ENCODE measurements at regions not wholly inside any gene's neighbourhood (a gene's known extent, or its start where the extent isn't known, plus 50 kb on each side); places are given as distances from the start of the nearest gene placed in this dataset.

GRCh38 chr12:60399064-60399463 is 803.2 kb downstream of the SLC16A7 start:
- DNase-seq (ENCODE audit: low spot score), result no peak
- 90% methylated on average over 5 of the region's 5 CpGs for WGBS

GRCh38 chr12:60402996-60403395 is 807.2 kb downstream of the SLC16A7 start:
- no peak for DNase-seq (ENCODE audit: low spot score)
- no peak for TF ChIP-seq FOXA2 (IDR thresholded peaks at IDR 0.05)
- WGBS, result 72% methylated on average over 3 of the region's 3 CpGs
- H3K4me1 ChIP-seq (ENCODE audit: control insufficient read depth in 4 of 4, insufficient read depth in 4 of 4, low read length in 3 of 4), result no peaks in the 10 kb centered on the region
- no peak overlapping the region for H3K4me3 ChIP-seq (ENCODE audit: low read depth in 1 of 3, low read length in 3 of 3)
- H3K9me3 ChIP-seq (ENCODE audit: control insufficient read depth in 4 of 4, low read length in 3 of 4), result no peaks in the 10 kb centered on the region
- H3K9ac ChIP-seq (ENCODE audit: low read depth in 1 of 2, low read length in 2 of 2), result no peak overlapping the region
- H3K36me3 ChIP-seq (ENCODE audit: control insufficient read depth in 4 of 4, insufficient read depth in 3 of 4, low read depth in 1 of 4, low read length in 3 of 4), result no peaks in the 10 kb centered on the region
- H3K27me3 ChIP-seq (ENCODE audit: control insufficient read depth in 4 of 4, insufficient read depth in 4 of 4, low read length in 3 of 4), result no peaks in the 10 kb centered on the region
- H3K27ac ChIP-seq (ENCODE audit: low read depth in 1 of 2, low read length in 2 of 2), result no peak overlapping the region

More at GRCh38 chr12:60399064-60399463, 803.2 kb downstream of the SLC16A7 start:
- Histone ChIP-seq H3K4me1 (ENCODE audit: control insufficient read depth in 4 of 4, insufficient read depth in 4 of 4, low read length in 3 of 4) (no peaks in the 10 kb centered on the region), H3K27ac (ENCODE audit: low read depth in 1 of 2, low read length in 2 of 2) (no peak overlapping the region), H3K9me3 (ENCODE audit: control insufficient read depth in 4 of 4, low read length in 3 of 4) (no peaks in the 10 kb centered on the region), H3K27me3 (ENCODE audit: control insufficient read depth in 4 of 4, insufficient read depth in 4 of 4, low read length in 3 of 4) (no peaks in the 10 kb centered on the region), H3K9ac (ENCODE audit: low read depth in 1 of 2, low read length in 2 of 2) (no peak overlapping the region), H3K36me3 (ENCODE audit: control insufficient read depth in 4 of 4, insufficient read depth in 3 of 4, low read depth in 1 of 4, low read length in 3 of 4) (no peaks in the 10 kb centered on the region), H3K4me3 (ENCODE audit: low read depth in 1 of 3, low read length in 3 of 3) (no peak overlapping the region)
- TF ChIP-seq YY1 (IDR thresholded peaks at IDR 0.05), result no peak
- no peak for TF ChIP-seq TAF1 (conservative IDR thresholded peaks at IDR 0.05)
- TF ChIP-seq REST (IDR thresholded peaks at IDR 0.05), result no peak
- TF ChIP-seq SP1 (IDR thresholded peaks at IDR 0.05), result no peak
- TF ChIP-seq FOXA1 (IDR thresholded peaks at IDR 0.05), result no peak
- TF ChIP-seq ATF3 (IDR thresholded peaks at IDR 0.05), result no peak
- TF ChIP-seq FOXA2 (IDR thresholded peaks at IDR 0.05), result no peak
- no peak for TF ChIP-seq HNF4A (conservative IDR thresholded peaks at IDR 0.05)
- TF ChIP-seq NR2F2 (IDR thresholded peaks at IDR 0.05), result no peak
- no peak for TF ChIP-seq EGR1 (IDR thresholded peaks at IDR 0.05; ENCODE audit: low read depth in 2 of 2)
- no peak for TF ChIP-seq RAD21 (IDR thresholded peaks at IDR 0.05)
- no peak for TF ChIP-seq HNF4G (IDR thresholded peaks at IDR 0.05)
- TF ChIP-seq, protein P1, sequence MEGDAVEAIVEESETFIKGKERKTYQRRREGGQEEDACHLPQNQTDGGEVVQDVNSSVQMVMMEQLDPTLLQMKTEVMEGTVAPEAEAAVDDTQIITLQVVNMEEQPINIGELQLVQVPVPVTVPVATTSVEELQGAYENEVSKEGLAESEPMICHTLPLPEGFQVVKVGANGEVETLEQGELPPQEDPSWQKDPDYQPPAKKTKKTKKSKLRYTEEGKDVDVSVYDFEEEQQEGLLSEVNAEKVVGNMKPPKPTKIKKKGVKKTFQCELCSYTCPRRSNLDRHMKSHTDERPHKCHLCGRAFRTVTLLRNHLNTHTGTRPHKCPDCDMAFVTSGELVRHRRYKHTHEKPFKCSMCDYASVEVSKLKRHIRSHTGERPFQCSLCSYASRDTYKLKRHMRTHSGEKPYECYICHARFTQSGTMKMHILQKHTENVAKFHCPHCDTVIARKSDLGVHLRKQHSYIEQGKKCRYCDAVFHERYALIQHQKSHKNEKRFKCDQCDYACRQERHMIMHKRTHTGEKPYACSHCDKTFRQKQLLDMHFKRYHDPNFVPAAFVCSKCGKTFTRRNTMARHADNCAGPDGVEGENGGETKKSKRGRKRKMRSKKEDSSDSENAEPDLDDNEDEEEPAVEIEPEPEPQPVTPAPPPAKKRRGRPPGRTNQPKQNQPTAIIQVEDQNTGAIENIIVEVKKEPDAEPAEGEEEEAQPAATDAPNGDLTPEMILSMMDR (IDR thresholded peaks at IDR 0.05; ENCODE audit: low read depth, low read length, missing input control), result no peak

DNA sequence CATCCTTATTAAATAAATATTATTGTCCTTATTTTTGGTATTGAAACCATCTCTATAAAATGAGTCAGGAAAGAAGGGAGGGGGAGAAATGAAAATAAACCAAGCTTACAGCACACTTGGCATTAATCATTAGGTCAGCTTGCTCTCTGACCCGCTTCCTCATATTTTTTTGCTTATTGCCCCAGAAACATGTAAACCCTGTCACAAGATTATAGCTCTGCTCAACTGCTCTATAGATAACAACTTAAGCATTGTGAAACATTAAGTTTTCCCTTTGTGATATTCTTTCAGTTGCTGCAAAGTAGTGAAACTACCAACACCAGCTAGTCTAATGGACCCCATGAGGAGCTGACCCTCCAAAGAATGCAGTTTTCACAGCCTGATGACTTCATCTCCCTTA is 819.5 kb downstream of the SLC16A7 start:
- Histone ChIP-seq H3K9me3 (ENCODE audit: control insufficient read depth in 4 of 4, low read length in 3 of 4) (peaks cover 0 to 9% (median 1%) of the 10 kb centered on the region in 4 donors), H3K36me3 (ENCODE audit: control insufficient read depth in 4 of 4, insufficient read depth in 3 of 4, low read depth in 1 of 4, low read length in 3 of 4) (no peaks in the 10 kb centered on the region), H3K27ac (ENCODE audit: low read depth in 1 of 2, low read length in 2 of 2) (no peak overlapping the region), H3K4me1 (ENCODE audit: control insufficient read depth in 4 of 4, insufficient read depth in 4 of 4, low read length in 3 of 4) (no peaks in the 10 kb centered on the region), H3K4me3 (ENCODE audit: low read depth in 1 of 3, low read length in 3 of 3) (no peak overlapping the region), H3K27me3 (ENCODE audit: control insufficient read depth in 4 of 4, insufficient read depth in 4 of 4, low read length in 3 of 4) (no peaks in the 10 kb centered on the region), H3K9ac (ENCODE audit: low read depth in 1 of 2, low read length in 2 of 2) (no peak overlapping the region)
- WGBS, result 84% methylated on average over 1 of the region's 1 CpG
- TF ChIP-seq RAD21 (IDR thresholded peaks at IDR 0.05) (no peak), ATF3 (IDR thresholded peaks at IDR 0.05) (no peak), TAF1 (conservative IDR thresholded peaks at IDR 0.05) (no peak), YY1 (IDR thresholded peaks at IDR 0.05) (no peak), GABPA (IDR thresholded peaks at IDR 0.05 in 1 of 2, conservative IDR thresholded peaks at IDR 0.05 in 1 of 2) (no peak), MAX (IDR thresholded peaks at IDR 0.05) (no peak), JUND (IDR thresholded peaks at IDR 0.05) (no peak), RXRA (IDR thresholded peaks at IDR 0.05) (no peak), REST (IDR thresholded peaks at IDR 0.05) (no peak), FOXA1 (IDR thresholded peaks at IDR 0.05) (no peak)
- DNase-seq (ENCODE audit: low spot score), result no peak
